ENCODE measurements at regions not wholly inside any gene's neighbourhood (a gene's known extent, or its start where the extent isn't known, plus 50 kb on each side); places are given as distances from the start of the nearest gene placed in this dataset.
A peak's percentile ranks its signal among the peaks of the same experiment; 100 is the strongest.

- H3K27me3 ChIP-seq: no peaks in the 10 kb centered on the region
- ATAC-seq: no peak
- no peaks in the 10 kb centered on the region for H3K9me3 ChIP-seq
- no peak for TF ChIP-seq POLR2A (IDR thresholded peaks at IDR 0.05)
- no peak for TF ChIP-seq CTCF (IDR thresholded peaks at IDR 0.05)
- no peaks in the 10 kb centered on the region for H3K4me1 ChIP-seq
- 38% methylated on average over 1 of the region's 1 CpG for whole genome bisulfite sequencing (ENCODE audit: insufficient coverage, low coverage, low lambda C conversion rate, missing lambda C conversion rate)
- DNase-seq: no peak
- no peak overlapping the region for H3K4me3 ChIP-seq
- no peaks in the 10 kb centered on the region for H3K36me3 ChIP-seq
- intact Hi-C loops (cut with DNase I): no loop called here
- no peak overlapping the region for H3K27ac ChIP-seq
These were observed 235.1 kb downstream of the PPARGC1A start for GRCh38 chr4:23654791-23655190.

GRCh38 chr4:23648854-23649596 is 240.8 kb downstream of the PPARGC1A start:
- H3K4me3 ChIP-seq: no peak overlapping the region
- H3K4me1 ChIP-seq: no peaks in the 10 kb centered on the region
- TF ChIP-seq CTCF (IDR thresholded peaks at IDR 0.05) (no peak), POLR2A (IDR thresholded peaks at IDR 0.05) (no peak)
- no peak overlapping the region for H3K27ac ChIP-seq
- ATAC-seq (no peak), DNase-seq (no peak)
- no peaks in the 10 kb centered on the region for H3K36me3 ChIP-seq
- no peaks in the 10 kb centered on the region for H3K27me3 ChIP-seq
- H3K9me3 ChIP-seq: no peaks in the 10 kb centered on the region
- intact Hi-C loops (cut with DNase I): no loop called here
- WGBS (ENCODE audit: insufficient coverage, low coverage, low lambda C conversion rate, missing lambda C conversion rate): 70% methylated on average over 7 of the region's 7 CpGs

DNA sequence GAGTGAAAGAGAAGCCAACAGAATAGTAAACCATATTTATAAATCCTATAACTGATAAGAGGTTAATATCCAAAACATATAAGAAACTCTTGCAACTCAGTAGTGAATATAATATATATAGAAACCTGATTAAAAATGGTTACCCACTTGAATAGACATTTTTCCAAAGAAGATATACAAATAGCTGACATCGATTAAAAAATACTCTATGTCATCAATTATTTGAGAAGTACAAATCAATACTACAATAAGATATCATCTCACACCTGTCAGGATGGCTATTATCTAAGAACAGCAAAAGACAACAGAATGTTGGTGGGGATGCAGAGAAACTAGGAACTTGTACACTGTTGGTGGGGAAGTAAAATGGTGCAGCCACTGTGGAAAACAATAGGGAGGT is 254.4 kb downstream of the PPARGC1A start:
- ATAC-seq: no peak
- 46% methylated on average over 1 of the region's 1 CpG for WGBS (ENCODE audit: insufficient coverage, low coverage, low lambda C conversion rate, missing lambda C conversion rate)
- no peaks in the 10 kb centered on the region for H3K36me3 ChIP-seq

GRCh38 chr4:23631255-23631950 is 258.4 kb downstream of the PPARGC1A start:
- peak in 2 of 3 donors; percentile 16 to 56 for DNase-seq

More for the DNA sequence above, 254.4 kb downstream of the PPARGC1A start:
- intact Hi-C loops (cut with DNase I): no loop called here
- DNase-seq: no peak
- Histone ChIP-seq H3K27ac (no peak overlapping the region), H3K4me1 (peaks cover 0 to 15% (median 5%) of the 10 kb centered on the region in 4 donors), H3K27me3 (no peaks in the 10 kb centered on the region), H3K9me3 (no peaks in the 10 kb centered on the region), H3K4me3 (no peak overlapping the region)
- TF ChIP-seq CTCF (IDR thresholded peaks at IDR 0.05): no peak
- no peak for TF ChIP-seq POLR2A (IDR thresholded peaks at IDR 0.05)

More at GRCh38 chr4:23631255-23631950, 258.4 kb downstream of the PPARGC1A start:
- H3K9me3 ChIP-seq: no peaks in the 10 kb centered on the region
- no peak for TF ChIP-seq CTCF (IDR thresholded peaks at IDR 0.05)
- TF ChIP-seq POLR2A (IDR thresholded peaks at IDR 0.05): no peak
- ATAC-seq: peak; percentile 69 to 89 (median 86)
- no peaks in the 10 kb centered on the region for H3K36me3 ChIP-seq
- H3K27ac ChIP-seq: peak overlapping the region in 1 of 3 donors; percentile 63
- H3K27me3 ChIP-seq: no peaks in the 10 kb centered on the region
- peaks cover 0 to 18% (median 6%) of the 10 kb centered on the region in 4 donors for H3K4me1 ChIP-seq
- H3K4me3 ChIP-seq: peak overlapping the region in 1 of 3 donors; percentile 14
- 35% methylated on average over 4 of the region's 4 CpGs for WGBS (ENCODE audit: insufficient coverage, low coverage, low lambda C conversion rate, missing lambda C conversion rate)
- intact Hi-C loops (cut with DNase I): no loop called here
